Jurkat, Clone E6-1 (cell line): ENCODE measurements at regions not wholly inside any gene's neighbourhood (a gene's known extent, or its start where the extent isn't known, plus 50 kb on each side); places are given as distances from the start of the nearest gene placed in this dataset.
"Not testable (repeated sequence)": the region's sequence is repeated elsewhere in the genome, so short reads cannot be mapped to it uniquely, and the experiment has no call there.

Experiments used
- DNase-seq: peaks from one replicate; pipeline ENCODE4 v3.0.0-alpha.2; 2011; ENCODE audit warnings: low read depth, low spot score
- H3K4me3 ChIP-seq: 2 replicates; pipeline ENCODE4 v1.5.1; 2011; ENCODE audit warnings: mild to moderate bottlenecking, low read length, control low read depth, moderate library complexity

DNA sequence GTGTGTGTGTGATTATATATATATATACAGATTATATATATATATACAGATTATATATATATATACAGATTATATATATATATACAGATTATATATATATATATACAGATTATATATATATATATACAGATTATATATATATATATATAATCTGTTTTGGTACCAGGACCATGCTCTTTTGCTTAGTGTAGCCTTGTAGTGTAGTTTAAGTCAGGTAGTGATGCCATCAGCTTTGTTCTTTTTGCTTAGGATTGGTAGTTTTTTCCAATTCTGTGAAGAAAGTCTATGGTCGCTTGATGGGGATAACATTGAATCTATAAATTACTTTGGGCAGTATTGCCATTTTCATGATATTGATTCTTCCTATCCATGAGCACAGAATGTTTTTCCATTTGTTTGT lies 318.5 kb upstream of the SETBP1 start:
- not testable (repeated sequence) for DNase-seq, H3K4me3 ChIP-seq

DNA sequence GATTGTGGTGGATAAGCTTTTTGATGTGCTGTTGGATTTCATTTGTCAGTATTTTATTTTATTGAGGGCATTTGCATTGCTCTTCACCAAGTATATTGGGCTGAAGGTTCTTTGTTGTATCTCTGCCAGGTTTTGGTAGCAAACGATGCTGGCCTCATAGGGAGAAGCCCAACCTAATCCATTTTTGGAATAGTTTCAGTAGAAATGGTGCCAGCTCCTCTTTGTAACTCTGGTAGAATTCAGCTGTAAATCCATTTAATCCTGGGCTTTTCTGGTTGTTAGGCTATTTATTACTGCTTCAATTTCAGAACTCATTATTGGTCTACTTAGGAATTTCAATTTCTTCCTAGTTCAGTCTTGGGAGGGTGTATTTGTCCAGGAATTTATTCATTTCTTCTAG lies 309.8 kb upstream of the SETBP1 start:
- DNase-seq = no peak
- no peak overlapping the region for H3K4me3 ChIP-seq

DNA sequence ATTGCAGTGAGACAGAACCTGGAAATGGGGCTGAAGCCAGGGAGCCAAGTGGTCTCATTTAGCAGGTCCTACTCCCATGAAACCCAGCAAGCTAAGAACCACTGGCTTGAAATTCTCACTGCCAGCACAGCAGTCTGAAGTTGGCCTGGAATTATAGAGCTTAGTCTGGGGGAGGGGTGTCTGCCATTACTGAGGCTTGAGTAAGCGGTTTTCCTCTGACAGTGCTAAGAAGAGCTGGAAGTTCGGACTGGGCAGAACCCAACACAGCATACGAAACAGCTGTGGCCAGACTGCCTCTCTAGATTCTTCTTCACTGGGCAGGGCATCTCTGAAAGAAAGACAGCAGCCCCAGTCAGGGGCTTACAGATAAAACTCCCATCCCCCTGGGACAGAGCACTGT lies 305.7 kb upstream of the SETBP1 start:
- no peak for DNase-seq
- no peak overlapping the region for H3K4me3 ChIP-seq

DNA sequence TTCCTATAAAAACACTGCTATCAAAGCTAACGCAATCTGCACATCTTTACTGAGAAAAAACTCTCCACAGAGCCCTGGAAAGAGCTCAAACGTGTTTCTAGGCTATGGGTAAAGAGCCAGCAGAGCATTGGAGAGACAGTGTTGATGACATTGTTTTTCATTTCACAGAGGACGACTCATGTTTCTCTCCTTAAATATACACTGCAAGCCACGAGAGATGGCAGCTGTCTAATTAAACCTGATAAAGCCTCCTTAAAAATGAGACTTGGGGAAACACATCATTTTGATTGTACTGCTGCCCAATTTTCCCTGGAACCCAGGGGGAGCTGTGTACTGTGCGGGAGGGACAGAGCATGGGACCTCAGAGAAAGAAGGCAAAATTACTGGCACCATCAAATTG lies 294.3 kb upstream of the SETBP1 start:
- DNase-seq = no peak
- no peak overlapping the region for H3K4me3 ChIP-seq

DNA sequence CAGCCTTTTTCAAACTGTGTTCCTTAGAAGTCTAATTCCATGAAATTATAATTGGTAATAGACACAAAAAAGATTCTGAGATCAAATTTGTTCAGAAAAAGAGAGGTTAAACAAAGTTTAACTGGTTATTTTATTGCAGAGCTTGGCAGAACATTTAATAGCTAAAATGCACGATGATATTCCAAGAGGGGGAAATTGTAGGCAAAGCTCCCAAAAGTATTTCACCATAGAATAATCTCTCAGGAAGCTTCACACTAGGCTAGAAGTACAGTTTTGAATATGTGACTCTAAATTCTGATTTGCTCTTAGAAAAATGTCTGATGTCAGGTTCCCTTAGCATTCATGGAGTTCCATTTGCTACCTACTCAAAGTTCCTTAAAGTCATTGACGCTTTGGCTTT lies 292.4 kb upstream of the SETBP1 start:
- no peak for DNase-seq
- no peak overlapping the region for H3K4me3 ChIP-seq

DNA sequence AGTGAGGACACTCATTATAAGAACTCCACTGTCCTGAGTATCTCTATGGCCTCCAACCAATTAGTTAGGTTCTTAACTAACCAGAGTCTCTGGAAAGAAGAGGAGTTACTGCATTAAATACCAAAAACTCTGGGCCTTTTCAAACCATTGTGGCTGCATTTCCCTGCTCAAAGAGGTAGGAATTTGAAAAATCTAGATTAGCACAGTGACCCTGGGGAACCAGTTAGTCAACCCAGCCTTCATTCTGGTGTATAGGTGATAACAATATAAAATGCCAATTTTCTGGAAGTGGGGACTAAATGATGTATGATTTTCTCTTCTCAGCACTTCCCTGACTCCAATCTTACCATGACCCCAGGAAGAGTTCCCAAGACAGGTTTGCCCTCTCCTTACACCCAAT lies 287.8 kb upstream of the SETBP1 start:
- no peak for DNase-seq
- H3K4me3 ChIP-seq = no peak overlapping the region

DNA sequence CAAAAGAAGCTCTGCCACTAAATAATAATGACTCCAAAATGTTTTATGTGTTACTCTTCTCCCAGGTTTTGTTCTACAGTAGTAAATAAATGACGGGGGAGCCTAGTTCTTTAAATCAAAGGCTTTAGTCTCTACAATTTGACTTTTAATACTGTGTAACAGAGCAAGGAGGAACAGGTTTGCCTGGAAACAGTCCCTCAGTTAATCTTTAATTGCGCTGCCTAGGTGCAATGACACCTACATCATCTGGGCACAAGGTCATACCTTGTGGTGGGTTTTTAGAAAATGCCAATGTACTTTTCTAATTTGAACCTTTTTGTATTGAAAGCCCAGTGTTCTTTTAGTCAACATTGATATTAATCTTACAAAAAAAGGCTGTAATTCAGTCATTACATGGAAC lies 287.3 kb upstream of the SETBP1 start:
- H3K4me3 ChIP-seq = no peak overlapping the region
- no peak for DNase-seq

DNA sequence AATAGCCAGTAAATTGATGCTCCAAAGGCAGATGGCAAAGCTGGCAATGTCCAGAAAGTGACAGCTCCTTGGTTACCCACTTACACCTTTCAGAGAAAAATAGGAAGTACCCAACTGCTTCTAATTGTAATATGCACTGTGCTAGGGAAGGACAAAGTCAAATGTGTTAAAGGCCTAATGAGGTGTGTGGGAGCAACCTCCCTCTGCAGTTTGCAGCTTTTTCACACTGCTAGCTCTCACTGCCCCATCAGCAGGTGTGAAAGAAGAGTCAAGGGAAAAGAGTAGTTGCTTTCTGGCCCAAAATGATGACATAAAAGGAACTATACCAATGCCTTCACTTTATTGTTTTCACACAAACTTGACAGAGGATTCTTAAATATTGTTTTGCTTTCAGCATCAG lies 284.1 kb upstream of the SETBP1 start:
- no peak for DNase-seq

DNA sequence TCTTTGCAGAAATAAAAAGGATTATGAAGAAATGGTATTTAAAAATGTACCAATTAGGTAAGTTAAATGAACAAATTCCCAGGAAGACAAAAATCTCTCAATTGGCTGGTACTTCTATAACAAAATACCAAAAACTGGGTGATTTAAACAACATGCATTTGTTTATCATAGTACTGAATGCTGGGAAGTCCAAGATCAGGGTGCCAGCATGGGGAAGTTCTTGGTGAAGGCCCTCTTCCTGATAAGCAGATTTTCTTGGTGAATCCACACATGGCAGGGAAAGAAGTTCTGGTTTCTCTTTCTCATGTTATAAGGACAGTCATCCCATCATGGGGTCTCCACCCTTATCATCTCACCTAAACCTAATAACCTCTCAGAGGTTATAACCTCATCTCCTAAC lies 271.6 kb upstream of the SETBP1 start:
- DNase-seq = no peak
- H3K4me3 ChIP-seq = no peak overlapping the region

More for the DNA sequence above, 284.1 kb upstream of the SETBP1 start:
- no peak overlapping the region for H3K4me3 ChIP-seq

DNA sequence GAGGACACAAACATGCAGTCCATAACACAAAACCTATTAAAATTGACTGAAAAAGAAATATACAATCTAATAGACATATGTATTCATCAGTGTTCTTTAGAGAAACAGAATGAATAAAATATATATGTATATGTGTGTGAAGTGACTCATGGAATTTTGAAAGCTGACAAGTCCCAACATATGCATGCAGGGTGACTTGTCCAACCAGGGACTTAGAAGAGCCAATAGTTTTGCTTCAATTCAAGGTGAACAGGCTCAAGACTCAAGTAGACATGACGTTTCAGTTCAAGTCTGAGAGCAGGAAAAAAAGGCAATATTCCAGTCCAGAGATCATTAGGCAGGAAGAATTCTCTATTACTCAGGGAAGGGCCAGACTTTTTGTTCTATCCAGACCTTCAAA lies 271.2 kb upstream of the SETBP1 start:
- no peak overlapping the region for H3K4me3 ChIP-seq
- no peak for DNase-seq

DNA sequence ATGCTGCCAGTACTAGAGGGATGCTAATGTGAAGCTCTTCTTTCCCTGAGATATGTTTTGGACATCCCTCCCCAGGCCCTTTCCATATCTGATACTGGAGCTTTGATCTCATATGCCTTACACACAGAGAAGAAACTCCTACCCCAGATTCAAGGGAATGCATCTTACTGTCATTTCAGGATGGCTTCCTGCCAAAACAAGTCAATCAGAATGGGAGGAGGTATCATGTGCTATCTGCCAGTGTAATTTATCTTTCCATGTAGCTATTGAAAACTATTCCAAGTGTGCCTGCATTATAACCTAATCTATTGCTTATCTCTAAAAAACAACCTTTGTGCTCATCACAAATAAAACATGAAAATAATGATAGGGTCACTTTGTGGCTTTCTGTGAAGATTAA lies 269.9 kb upstream of the SETBP1 start:
- no peak for DNase-seq

DNA sequence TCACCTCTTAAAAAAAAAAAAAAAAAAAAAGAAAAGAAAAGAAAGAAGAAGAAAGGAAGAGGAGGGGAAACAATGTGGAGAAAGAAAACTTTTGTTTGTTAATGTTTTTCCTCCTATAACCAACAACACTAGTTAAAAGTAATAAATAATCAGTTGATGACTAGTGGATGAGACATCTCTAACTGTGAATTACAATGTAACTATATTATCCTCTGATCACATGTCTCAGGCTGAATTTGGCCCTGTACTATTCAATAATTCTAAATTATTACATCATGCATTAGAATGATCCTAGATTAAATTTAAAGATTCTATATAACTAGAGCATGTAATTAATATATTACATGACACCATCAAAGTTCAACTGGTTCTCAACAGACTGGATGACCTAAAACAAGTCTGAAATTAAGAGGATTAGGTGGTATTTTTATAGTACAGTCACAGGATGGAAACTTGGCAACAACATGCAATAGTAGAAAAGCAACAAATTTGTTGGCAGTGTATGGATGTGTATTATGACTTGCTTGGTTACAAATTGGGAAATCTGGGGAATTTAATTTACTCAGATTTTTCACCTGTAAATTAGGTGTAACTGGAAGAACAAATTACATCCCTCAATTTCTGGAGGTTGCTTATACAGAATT lies 269.3 kb upstream of the SETBP1 start:
- no peak overlapping the region for H3K4me3 ChIP-seq
- DNase-seq = no peak

More for the DNA sequence above, 269.9 kb upstream of the SETBP1 start:
- no peak overlapping the region for H3K4me3 ChIP-seq

DNA sequence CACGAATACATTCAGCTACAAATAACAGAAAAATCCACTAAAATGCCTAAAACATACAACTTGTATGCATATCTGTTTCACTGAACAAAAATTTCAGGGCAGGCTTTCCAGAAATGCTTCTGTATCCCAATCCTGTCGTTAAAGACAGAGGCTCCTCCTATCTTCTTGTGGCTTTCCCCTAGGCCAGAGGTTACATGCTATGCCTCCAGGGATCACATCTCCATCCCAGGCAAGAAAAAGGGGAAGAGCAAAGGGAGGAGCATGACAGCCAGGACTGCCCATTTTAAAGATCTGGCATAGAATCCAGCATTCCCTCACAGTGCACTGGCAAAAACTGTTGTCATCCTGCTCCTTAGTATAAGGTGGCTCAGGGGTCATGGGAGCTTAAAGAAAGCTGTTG lies 268.7 kb upstream of the SETBP1 start:
- DNase-seq = no peak

DNA sequence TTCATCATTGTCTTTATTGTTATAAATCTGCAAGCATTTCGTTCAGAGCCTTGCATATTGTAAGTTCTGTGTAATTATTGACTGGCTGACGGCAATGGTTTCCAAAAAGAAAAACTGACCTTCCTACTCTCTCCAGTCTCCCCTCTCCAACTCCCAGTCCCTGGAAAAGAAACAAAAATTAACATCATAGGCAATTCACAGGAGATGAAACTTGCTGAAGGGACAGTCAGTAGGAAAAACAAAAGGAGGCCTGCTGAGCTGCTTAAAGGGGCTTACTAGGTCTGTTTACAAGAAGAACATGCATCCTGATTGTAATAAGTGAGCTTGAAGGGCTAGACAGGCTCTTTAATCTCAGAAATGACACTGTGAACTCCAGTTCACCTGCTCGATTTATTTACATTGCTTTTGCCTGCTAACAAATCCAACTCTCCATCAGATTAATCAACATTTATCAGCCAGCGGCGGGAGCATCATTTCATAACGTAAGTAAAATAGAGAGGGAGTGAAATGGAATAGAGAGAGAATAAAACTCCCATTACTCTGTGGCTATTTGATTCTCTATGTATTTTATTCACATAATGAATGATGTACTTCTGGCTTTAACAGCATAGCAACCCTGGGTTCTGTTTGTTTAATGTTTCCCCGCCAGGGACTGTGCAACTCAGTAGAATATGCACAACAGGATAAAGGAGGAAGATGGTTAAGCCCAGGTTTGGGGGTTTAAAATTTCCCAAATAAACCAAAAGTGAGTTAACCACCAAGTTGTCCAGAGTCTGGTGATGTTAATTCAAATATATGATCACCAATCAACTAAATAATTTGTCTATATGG lies 256.7 kb upstream of the SETBP1 start:
- no peak overlapping the region for H3K4me3 ChIP-seq
- no peak for DNase-seq

More for the DNA sequence above, 268.7 kb upstream of the SETBP1 start:
- H3K4me3 ChIP-seq = no peak overlapping the region

DNA sequence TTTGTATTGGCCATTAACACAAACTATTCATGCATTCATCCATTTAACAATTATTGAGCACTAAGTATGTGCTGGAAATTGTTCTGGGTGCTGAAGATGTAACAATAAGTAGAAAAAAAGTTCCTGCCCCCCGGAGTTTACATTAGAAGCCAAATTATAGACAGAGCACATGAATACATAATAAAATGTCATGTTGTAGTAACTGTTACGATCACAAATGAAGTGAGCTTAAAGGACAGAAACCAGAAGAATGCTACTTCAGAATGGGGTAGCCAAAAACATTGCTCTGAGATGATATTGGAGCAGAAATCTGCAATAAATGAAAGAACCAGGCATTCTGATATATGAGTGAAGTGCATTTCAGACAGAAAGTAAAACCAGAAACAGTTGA lies 256.0 kb upstream of the SETBP1 start:
- DNase-seq = no peak

DNA sequence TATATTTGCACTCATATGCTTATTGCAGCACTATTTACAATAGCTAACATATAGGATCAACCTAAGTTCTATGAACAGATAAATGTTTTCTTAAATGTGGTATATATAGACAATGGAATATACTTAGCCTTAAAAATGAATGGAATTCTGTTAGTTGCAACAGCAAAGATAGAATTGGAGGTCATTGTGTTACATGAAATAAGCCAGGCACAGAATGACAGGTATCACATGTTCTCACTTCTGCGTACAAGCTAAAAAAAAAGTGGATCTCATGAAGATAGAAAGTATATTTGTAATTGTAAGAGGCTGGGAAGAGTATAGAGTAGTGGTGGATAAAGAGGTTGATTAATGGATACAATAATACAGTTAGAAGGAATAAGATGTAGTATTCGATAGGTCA lies 255.5 kb upstream of the SETBP1 start:
- H3K4me3 ChIP-seq = no peak overlapping the region
- no peak for DNase-seq

More for the DNA sequence above, 256.0 kb upstream of the SETBP1 start:
- H3K4me3 ChIP-seq = no peak overlapping the region

DNA sequence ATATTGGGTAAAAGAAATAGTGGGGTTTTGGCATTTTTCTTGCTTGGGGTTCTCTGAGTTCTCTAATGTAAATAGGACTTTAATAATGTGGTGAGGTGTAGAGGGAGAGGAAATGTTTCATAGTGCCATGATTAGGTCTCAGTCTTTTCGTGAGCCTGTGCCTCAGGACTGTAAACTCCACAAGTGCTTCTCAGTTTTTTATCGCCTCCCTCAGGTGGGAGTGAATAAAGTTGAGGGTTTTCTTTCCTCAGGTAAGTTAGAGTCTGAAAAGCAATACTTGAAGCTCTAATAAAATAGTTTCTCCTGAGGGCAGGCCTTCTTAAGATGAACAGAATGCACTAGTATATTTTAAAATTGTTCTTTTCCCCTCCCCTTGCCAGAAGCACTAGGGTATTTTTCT lies 243.1 kb upstream of the SETBP1 start:
- DNase-seq = no peak
- H3K4me3 ChIP-seq = no peak overlapping the region

DNA sequence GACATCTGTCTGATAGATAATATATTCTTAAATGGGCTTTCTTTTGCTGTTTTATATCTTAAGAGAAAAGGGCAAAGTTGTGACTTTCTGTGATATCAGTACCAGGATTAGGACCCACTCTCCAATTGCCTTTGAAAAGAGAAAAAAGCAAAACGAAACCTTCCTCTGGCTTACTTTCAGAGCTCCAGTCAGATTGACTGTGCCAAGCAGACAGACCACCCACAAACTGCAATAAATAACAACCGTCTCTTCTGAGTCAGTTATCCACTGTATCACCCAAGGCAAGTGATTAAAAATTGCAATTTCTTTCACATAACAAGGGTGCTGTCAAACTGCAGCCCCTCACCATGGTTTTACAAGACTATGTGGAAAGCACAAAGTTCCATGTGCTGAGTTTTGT lies 230.5 kb upstream of the SETBP1 start:
- no peak overlapping the region for H3K4me3 ChIP-seq
- DNase-seq = no peak

DNA sequence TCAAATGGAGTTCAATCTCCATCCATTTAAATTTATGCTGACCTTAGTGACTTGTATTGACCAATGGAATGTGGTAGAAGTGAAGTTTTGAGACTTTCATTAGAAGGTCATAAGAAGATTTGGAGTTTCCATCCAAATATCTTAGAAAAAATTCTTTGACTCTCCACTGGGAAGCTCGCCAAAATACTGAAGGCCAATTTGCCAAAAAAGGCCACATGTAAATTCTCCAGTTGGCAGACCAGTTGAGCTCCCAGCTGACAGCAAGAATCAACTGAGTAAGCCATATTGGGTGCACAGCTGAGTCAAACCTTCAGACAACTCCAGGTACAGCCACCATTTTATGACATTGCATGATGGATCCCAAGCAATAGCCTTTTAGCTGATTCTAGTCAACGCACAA lies 228.3 kb upstream of the SETBP1 start:
- DNase-seq = no peak
- H3K4me3 ChIP-seq = no peak overlapping the region

DNA sequence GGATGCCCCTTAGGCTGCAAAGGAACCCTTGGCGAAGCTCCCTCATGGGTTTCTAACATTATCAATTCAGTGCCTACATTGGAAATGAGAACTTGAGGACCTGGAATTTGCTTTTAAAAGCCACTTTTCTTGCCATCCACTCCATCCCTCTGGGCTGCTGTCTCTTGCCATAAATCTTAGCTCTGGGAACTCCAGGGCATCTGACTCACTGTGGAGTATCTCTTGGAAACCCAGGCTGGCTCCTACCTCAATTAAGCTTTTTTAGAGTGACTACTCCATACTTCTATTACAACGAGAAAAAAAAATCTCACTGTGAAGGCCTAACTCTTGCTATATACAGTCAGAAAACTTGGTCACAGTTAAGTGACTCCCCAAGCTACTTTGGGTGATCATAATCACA lies 227.2 kb upstream of the SETBP1 start:
- H3K4me3 ChIP-seq = no peak overlapping the region
- no peak for DNase-seq

DNA sequence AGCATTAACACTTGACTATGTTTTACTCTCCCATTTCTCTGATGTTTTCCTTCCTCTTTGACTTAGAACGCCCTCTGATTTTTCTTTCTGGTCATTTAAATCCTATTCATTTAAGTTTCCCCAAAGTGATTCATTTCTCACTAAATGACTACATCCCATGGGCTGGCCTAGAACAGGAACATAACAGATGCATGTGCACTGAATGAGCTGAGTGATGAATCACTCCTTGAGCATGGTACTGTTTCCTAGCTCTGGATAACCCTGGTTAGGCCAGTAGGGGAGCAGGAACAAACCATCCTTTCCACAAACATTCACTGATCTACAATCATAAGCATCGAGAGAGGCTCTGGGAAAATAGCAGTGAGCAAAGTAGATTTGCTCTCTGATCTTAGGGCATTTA lies 221.9 kb upstream of the SETBP1 start:
- no peak for DNase-seq
- H3K4me3 ChIP-seq = no peak overlapping the region
